Keratinocyte (primary cell): ENCODE measurements at regions not wholly inside any gene's neighbourhood (a gene's known extent, or its start where the extent isn't known, plus 50 kb on each side); places are given as distances from the start of the nearest gene placed in this dataset.

Source experiments
- DNase-seq: peaks from one replicate; pipeline ENCODE4 v3.0.0-alpha.2; 2011; ENCODE audit warnings: low read depth, missing footprints, low spot score
- FAIRE-seq: peaks from 2 replicates; lab custom pipeline; 2011; peaks lifted over from hg19 to GRCh38; lab: Jason Lieb, UNC
- H2AFZ ChIP-seq: 2 replicates; pipeline ENCODE4 v1.6.0; 2012; ENCODE audit warnings: low read length, control low read depth, inconsistent platforms; ENCODE audit not compliant: control insufficient read depth
- H3K27ac ChIP-seq: 2 replicates; pipeline ENCODE4 v1.5.1; 2011; ENCODE audit warnings: low read length; ENCODE audit not compliant: control insufficient read depth, insufficient read depth
- H3K27me3 ChIP-seq: 3 replicates; pipeline ENCODE4 v1.6.0; 2011; ENCODE audit warnings: low read length; ENCODE audit not compliant: control insufficient read depth, insufficient read depth; ENCODE audit errors: extremely low read depth
- H3K36me3 ChIP-seq, 2 experiments: 2 replicates in 1 of 2; 3 replicates in 1 of 2; pipeline ENCODE4 v1.5.1; 2011; ENCODE audit warnings: low read length in 2 of 2, mild to moderate bottlenecking in 1 of 2; ENCODE audit not compliant: control insufficient read depth in 2 of 2, insufficient read depth in 2 of 2; ENCODE audit errors: extremely low read depth in 1 of 2
- H3K4me1 ChIP-seq: 3 replicates; pipeline ENCODE4 v1.5.1; 2011; ENCODE audit warnings: low read length; ENCODE audit not compliant: control insufficient read depth, insufficient read depth; ENCODE audit errors: extremely low read depth
- H3K4me2 ChIP-seq: 3 replicates; pipeline ENCODE4 v1.6.0; 2011; ENCODE audit warnings: low read depth, low read length; ENCODE audit not compliant: control insufficient read depth, insufficient read depth; ENCODE audit errors: extremely low read depth
- H3K4me3 ChIP-seq, 3 experiments: fragments of 200-600 bp in 1 of 3; sonication (generic) in 1 of 3; 2 replicates in 2 of 3; 3 replicates in 1 of 3; pipeline ENCODE4 v1.5.1; 2011 to 2016; ENCODE audit warnings: low read length in 3 of 3, mild to moderate bottlenecking in 3 of 3, control low read depth in 2 of 3, inconsistent platforms in 1 of 3, low read depth in 1 of 3, mixed read lengths in 1 of 3, mixed run types in 1 of 3, moderate library complexity in 1 of 3; ENCODE audit not compliant: control insufficient read depth in 2 of 3, insufficient read depth in 2 of 3; ENCODE audit errors: extremely low read depth in 1 of 3
- H3K79me2 ChIP-seq: 2 replicates; pipeline ENCODE4 v1.6.0; 2012; ENCODE audit warnings: low read length; ENCODE audit not compliant: control insufficient read depth, insufficient read depth
- H3K9ac ChIP-seq: 3 replicates; pipeline ENCODE4 v1.6.0; 2011; ENCODE audit warnings: low read length; ENCODE audit not compliant: control insufficient read depth, insufficient read depth; ENCODE audit errors: extremely low read depth
- H3K9me1 ChIP-seq: 3 replicates; pipeline ENCODE4 v1.6.0; 2011; ENCODE audit warnings: low read length; ENCODE audit not compliant: control insufficient read depth, insufficient read depth; ENCODE audit errors: extremely low read depth
- H3K9me3 ChIP-seq: 2 replicates; pipeline ENCODE4 v1.5.1; 2012; ENCODE audit warnings: low read depth, low read length; ENCODE audit not compliant: control insufficient read depth
- H4K20me1 ChIP-seq: 3 replicates; pipeline ENCODE4 v1.6.0; 2011; ENCODE audit warnings: low read length; ENCODE audit not compliant: control insufficient read depth, insufficient read depth; ENCODE audit errors: extremely low read depth
- EZH2 ChIP-seq: IDR thresholded peaks from one replicate; pipeline ENCODE4 v1.6.1; 2012; ENCODE audit warnings: inconsistent platforms, mild to moderate bottlenecking, low read length, moderate library complexity
- dilution Hi-C: fragments of 300-500 bp; cut with MboI; formaldehyde crosslinking; loops from one replicate; pipeline ENCODE4 v1.7.0; 2020; ENCODE audit warnings: low sequenced_read_pairs; ENCODE audit not compliant: extremely low pct_ligation_motif_present
- TF ChIP-seq, protein P1 (sequence below), 3 experiments: IDR thresholded peaks in 1 of 3; conservative IDR thresholded peaks in 1 of 3; optimal IDR thresholded peaks in 1 of 3; 2 replicates in 2 of 3; 3 replicates in 1 of 3; pipeline versions ENCODE3 to v1.5.1; 2011; ENCODE audit warnings: low read length in 3 of 3, mild to moderate bottlenecking in 3 of 3, moderate library complexity in 2 of 3, control low read depth in 1 of 3, inconsistent platforms in 1 of 3; ENCODE audit not compliant: insufficient read depth in 2 of 3; ENCODE audit errors: extremely low read depth in 1 of 3

DNA sequence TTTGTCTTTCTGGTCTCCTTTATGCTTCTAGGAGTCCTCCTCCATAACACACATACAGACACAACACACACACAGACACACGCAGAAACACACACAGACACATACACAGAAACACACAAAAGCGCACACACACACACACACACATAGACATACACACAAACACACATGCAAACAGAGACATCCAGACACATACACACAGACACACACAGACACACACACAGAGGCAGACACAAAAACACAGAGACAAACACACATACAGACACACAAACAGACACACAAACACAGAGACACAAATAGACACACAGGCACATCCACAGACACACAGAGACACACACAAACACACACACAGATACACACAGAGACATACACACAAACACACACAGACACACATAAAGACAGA, 220.2 kb downstream of the IRX2 start:
- Histone ChIP-seq H3K36me3 (no peaks in the 10 kb centered on the region), H3K79me2 (no peaks in the 10 kb centered on the region), H4K20me1 (no peaks in the 10 kb centered on the region), H3K4me3 (no peak overlapping the region), H3K27ac (no peak overlapping the region), H2AFZ (no peak overlapping the region), H3K4me1 (no peaks in the 10 kb centered on the region), H3K9ac (no peak overlapping the region), H3K4me2 (no peak overlapping the region), H3K9me3 (no peaks in the 10 kb centered on the region), H3K9me1 (no peaks in the 10 kb centered on the region), H3K27me3 (no peaks in the 10 kb centered on the region)
- DNase-seq (no peak), FAIRE-seq (no peak)
- no peak for TF ChIP-seq EZH2
- TF ChIP-seq, protein P1, sequence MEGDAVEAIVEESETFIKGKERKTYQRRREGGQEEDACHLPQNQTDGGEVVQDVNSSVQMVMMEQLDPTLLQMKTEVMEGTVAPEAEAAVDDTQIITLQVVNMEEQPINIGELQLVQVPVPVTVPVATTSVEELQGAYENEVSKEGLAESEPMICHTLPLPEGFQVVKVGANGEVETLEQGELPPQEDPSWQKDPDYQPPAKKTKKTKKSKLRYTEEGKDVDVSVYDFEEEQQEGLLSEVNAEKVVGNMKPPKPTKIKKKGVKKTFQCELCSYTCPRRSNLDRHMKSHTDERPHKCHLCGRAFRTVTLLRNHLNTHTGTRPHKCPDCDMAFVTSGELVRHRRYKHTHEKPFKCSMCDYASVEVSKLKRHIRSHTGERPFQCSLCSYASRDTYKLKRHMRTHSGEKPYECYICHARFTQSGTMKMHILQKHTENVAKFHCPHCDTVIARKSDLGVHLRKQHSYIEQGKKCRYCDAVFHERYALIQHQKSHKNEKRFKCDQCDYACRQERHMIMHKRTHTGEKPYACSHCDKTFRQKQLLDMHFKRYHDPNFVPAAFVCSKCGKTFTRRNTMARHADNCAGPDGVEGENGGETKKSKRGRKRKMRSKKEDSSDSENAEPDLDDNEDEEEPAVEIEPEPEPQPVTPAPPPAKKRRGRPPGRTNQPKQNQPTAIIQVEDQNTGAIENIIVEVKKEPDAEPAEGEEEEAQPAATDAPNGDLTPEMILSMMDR (optimal IDR thresholded peaks at IDR 0.05 in 1 of 3, IDR thresholded peaks at IDR 0.05 in 1 of 3, conservative IDR thresholded peaks at IDR 0.05 in 1 of 3; ENCODE audit: extremely low read depth in 1 of 3, insufficient read depth in 2 of 3, low read length in 3 of 3), result no peak
- dilution Hi-C loops, result no loop called here

DNA sequence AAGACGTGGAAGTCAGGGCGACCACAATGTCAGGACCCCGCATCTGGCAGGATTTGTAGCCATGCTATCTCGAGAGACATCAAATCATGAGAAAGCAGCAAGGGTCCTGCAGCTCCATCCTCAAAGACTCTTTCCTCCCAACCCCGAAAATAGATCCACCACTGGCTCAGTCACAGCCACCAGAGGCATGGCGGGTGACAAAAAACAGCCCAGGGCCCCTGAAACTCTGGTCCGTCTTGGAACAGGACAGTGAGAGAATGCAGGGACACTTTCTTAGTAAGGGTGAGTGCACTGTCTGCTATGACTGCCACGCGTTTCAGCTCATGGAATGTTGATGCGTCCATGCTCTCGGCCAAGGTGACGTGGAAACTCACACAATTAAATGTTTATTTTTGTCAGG, 220.9 kb downstream of the IRX2 start:
- Histone ChIP-seq H3K9me3 (no peaks in the 10 kb centered on the region), H3K4me2 (no peak overlapping the region), H3K79me2 (no peaks in the 10 kb centered on the region), H3K9me1 (no peaks in the 10 kb centered on the region), H3K4me3 (no peak overlapping the region), H3K4me1 (no peaks in the 10 kb centered on the region), H3K9ac (no peak overlapping the region), H3K27ac (no peak overlapping the region), H3K27me3 (no peaks in the 10 kb centered on the region), H2AFZ (no peak overlapping the region), H3K36me3 (no peaks in the 10 kb centered on the region), H4K20me1 (no peaks in the 10 kb centered on the region)
- TF ChIP-seq, protein P1 (optimal IDR thresholded peaks at IDR 0.05 in 1 of 3, IDR thresholded peaks at IDR 0.05 in 1 of 3, conservative IDR thresholded peaks at IDR 0.05 in 1 of 3; ENCODE audit: extremely low read depth in 1 of 3, insufficient read depth in 2 of 3, low read length in 3 of 3), result no peak
- TF ChIP-seq EZH2, result no peak
- dilution Hi-C loops, result no loop called here
- DNase-seq (no peak), FAIRE-seq (no peak)
